HG02798 (cell line): ENCODE measurements at regions not wholly inside any gene's neighbourhood (a gene's known extent, or its start where the extent isn't known, plus 50 kb on each side); places are given as distances from the start of the nearest gene placed in this dataset.

ENCODE experiments used
- ATAC-seq: cut with Tn5 transposase; IDR thresholded peaks from one replicate; pipeline ENCODE4 v1.9.1; 2021; ENCODE audit warnings: mild to moderate bottlenecking; ENCODE audit not compliant: unreplicated experiment, poor library complexity

DNA sequence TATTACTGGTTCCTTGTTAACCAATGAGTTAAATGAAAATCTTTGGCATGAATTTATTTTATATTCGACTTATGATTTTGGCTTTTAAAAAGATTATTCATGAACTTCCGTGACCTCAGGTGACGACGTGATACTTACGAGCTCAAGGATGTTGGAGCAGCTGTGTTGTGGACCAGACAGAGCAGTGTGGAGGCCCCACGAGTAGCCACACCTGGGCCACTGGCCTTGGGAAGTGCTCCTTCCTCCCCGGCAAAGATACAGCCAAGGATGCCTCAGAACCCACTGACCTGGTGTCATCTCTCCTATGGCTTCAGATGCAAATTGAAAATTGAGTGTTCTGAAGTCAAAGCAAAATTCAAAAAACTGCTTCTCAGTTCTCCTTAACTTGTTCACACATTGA lies 147.5 kb upstream of the PPP2R2D start:
- ATAC-seq: no peak

GRCh38 chr10:131755200-131755599 lies 145.6 kb upstream of the PPP2R2D start:
- ATAC-seq: no peak

DNA sequence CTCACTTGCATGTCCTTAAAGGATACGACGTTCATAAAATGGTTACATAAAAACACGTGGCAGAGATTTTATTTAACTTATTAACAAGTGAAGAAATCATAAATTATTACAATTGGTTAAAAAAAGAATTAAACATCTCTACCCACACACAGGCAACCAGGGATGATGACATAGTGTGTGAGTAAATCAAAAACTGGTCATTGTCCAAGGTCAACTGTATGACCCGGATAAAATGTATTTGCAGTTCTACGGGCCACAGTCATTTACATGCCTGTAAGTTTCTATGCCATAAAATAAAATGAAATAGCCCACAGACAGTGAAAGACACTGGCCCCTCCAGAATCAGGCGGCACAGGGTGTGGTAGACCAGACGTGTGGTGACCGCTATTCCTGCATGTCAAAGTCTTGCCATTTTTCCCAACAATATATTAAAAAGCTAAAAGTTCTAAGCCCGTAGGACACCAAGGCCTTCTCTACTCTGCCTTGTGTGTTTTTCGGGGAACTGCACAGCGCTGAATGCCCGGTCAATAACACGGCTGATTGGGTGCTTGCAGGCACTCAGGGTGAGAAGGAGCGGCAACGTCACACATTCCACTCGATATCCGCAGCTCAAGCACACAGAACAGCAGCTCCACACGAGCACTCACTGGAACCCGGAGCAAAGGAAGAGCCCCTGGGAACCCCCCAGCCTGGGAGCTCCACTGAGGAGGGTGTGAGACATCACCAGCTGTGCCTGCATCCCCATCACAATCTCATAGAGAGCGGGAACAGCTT lies 143.3 kb upstream of the PPP2R2D start:
- no peak for ATAC-seq

DNA sequence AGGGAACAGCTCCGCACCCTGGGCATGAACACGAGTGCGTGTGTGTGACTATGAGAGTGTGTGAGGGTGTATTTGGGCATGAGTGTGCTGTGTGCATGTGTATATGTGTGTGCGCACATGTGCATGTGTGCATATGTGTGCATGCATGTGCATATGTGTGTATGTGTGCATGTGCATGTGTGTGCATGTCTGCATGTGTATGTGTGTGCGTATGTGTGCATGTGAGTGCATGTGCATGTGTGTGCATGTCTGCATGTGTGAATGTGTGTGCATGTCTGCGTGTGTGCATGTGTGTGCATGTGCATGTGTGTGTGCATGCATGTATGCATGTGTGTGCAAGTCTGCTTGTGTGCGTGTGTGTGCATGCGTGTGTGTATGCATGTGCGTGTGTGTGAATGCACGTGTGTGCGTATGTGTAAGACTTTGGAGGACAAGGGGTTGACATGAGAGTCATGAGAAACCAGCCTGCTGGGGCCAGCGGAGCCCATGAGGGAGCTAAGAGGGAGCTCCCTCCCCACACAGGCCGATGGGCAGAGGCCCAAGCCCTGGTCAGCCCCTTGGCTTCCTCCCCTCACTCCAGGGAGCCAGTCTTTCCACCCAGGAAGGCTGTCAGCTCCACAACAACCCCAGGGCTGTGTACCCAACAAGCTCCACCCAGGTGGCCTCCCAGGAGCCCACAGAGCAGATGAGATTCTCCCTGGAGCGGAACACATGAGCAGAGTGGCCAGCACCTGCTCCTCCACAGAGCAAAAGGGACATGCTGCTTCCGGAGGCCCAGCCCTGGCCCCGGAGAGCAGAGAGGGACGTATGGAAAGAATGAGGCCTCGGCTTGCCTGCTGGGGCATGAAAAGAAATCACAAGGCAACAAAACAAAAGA lies 142.5 kb upstream of the PPP2R2D start:
- ATAC-seq: no peak

DNA sequence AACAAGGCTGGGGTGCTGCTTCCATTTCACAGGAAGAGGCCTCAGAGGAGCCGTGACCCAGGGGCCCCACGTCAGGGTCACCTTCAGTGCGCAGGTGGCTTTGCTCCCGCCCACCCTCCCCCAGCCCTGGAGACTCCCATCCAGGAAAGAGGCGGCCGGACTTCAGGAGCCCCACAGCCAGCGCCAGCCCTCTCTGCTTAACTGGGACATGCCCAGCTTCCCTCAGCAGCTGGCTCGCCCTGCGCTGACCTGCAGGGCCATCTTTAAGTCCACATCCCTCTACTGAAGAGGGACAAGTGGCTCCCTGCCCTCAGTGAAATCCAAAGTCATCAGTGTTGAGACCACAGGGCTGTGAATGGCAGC lies 141.9 kb upstream of the PPP2R2D start:
- no peak for ATAC-seq

DNA sequence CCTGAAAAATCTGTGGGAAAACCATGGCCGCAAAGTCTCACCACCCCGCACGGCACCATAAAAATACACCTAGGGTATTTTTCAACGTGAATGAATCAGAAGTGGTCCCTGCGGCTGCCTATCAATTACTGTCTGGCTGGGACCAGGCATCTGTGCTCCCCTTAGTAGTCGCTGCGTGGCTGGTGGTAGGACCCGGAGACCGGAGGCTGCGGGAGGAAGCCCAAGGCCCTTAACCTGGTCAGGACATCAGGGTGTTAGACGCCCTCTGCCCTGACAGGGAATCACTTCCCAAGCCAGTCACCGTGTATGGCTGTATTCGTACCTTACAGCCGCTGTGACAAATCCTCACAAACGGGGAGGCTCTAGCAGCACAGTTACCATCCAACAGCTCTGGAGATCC lies 141.5 kb upstream of the PPP2R2D start:
- no peak for ATAC-seq

DNA sequence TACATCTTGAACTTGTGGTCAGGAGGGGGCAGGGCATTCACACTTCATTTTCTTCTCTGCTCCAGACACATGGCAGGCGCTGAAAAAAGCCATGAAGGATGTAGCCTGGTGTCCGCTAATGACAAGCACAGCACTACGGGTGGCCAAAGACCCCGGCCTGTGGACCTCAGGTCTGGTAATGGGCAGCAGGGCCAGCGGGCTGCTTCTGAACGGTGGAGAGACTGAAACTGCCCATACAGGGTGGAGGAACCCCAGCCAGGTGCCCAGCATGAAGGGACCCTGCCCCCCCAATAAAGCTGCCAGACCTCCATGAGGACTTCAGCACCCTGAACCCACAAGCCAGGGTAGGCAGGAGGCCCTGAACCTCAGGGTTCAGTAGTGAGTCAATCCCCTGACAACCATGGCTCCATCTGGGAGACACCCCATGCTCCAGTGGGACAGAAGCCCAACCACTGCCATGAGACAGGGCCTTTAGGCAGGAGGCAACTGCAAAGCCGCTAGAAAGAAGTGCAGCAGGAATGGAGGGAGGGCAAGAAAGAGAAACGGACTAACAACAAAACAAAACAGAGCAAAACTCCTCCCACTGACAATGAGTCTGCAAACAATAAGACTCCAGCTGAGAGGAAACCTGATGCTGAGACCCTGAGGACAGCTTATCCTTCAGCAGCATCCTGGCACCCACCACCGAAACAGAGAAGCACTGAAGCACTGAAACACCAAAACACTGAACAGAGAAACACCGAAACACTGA lies 140.2 kb upstream of the PPP2R2D start:
- no peak for ATAC-seq

DNA sequence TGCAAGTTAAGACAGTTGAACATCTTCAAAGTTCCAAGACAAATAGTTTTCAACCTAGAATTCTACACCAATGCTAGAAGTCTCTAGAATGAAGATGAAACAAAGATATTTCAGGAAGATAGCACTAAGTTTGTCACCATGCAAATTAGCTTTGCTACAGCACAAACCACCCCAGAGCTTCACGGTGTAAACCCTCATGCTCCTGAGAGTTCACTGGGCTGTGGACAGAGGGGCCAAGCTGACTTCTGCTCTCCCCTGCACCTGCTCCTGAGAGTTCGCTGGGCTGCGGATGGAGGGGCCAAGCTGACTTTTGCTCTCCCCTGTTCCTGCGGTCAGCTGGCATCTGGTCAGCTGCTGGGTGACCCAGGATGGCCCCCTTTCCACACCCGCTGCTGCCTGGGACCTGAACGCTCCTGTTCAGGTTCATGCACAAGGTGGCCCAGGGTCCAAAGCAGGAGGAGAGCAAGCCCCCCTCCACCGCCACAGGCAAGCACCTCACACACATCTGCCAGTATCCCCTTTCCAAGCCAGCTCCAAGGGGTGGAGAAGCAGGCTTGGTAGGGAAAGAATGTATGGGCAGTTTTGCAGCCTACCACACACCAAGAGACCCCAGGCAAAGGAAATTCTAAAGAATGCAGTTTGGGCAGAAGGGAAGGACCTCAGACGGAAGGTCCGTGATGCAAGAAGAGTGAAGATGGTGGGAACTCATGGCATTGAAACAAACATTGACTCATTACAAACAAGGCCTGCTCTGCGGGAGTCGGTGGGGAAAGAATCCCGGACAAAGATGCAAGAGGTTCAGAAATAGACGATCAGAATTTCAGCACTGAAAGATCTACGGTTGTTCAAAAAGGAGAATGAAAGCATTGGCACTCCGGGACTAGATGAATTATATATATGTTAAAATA lies 137.8 kb upstream of the PPP2R2D start:
- ATAC-seq: no peak

GRCh38 chr10:131764929-131765328 lies 135.9 kb upstream of the PPP2R2D start:
- ATAC-seq: no peak

DNA sequence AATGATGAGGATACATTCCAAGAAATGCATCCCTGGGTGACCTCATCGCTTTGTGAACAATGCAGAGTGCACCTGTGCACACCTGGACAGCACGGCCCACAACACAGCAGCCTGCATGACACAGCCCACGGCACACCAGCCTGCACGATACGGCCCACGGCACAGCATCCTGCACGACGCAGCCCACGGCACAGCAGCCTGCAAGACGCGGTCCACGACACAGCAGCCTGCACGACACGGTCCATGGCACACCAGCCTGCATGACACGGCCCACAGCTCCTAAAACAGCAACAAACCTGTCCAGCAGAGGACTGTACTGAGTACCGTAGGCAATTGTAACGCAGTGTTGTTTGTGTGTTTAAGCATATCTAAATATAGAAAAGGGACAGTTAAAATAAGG lies 134.7 kb upstream of the PPP2R2D start:
- no peak for ATAC-seq

GRCh38 chr10:131767716-131768115 lies 133.1 kb upstream of the PPP2R2D start:
- no peak for ATAC-seq

- no peak for ATAC-seq
Observed at GRCh38 chr10:131769571-131770410, 131.0 kb upstream of the PPP2R2D start.

GRCh38 chr10:131770946-131771633 lies 129.7 kb upstream of the PPP2R2D start:
- ATAC-seq: no peak

- no peak for ATAC-seq
Observed at GRCh38 chr10:131771634-131772358, 129.0 kb upstream of the PPP2R2D start.

GRCh38 chr10:131772441-131772840 lies 128.4 kb upstream of the PPP2R2D start:
- no peak for ATAC-seq

DNA sequence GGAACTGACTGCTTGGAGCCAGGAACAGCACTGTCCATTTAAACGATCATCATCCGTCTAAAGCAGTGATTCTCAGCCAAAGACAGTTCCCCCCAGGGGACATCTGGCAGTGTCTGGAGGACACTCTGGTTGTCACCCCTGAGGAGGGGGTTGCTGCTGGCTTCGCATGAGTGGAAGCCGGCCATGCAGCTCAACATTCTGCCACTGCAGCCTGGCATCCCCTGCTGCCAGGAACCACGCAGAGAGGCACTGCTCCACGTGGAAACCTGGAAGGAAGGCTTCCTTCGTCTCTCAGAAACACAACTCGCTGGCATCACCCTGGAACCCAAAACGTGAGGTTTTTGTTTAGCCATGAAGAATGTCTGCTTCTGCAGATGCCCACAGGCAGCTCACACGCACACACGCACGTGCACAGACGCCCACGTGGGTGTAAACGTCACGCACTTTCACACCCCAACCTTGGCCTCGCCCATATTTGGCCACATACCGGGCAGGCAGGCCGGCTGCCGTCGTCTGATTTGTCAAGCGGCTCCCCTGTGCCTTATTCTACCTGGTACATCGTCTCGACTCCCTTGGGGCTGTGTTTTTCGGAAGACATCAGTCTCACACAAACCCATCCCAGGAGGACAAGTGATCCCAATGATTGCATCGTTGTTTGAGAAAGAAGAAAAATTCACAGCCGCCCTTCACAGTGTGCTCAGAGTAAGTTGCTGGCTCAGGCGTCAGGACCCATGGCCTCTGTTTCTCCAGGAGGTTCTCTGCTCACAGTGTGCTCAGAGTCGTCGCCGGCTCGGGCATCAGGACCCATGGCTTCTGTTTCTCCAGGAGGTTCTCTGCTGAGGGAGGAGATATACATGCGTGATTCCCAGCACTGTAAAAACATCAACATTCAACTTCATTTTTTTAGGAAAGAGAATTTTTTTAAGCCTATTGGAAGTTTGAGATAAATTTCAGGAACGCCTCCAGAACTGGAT lies 127.2 kb upstream of the PPP2R2D start:
- ATAC-seq: no peak

GRCh38 chr10:131774681-131775085 lies 126.1 kb upstream of the PPP2R2D start:
- ATAC-seq: no peak
